HG02852 (cell line): ENCODE measurements at regions not wholly inside any gene's neighbourhood (a gene's known extent, or its start where the extent isn't known, plus 50 kb on each side); places are given as distances from the start of the nearest gene placed in this dataset.
A peak's percentile ranks its signal among the peaks of the same experiment; 100 is the strongest.

Experiments used
- ATAC-seq: cut with Tn5 transposase; IDR thresholded peaks from one replicate; pipeline ENCODE4 v1.9.1; 2021; ENCODE audit warnings: mild to moderate bottlenecking, moderate library complexity; ENCODE audit not compliant: unreplicated experiment

DNA sequence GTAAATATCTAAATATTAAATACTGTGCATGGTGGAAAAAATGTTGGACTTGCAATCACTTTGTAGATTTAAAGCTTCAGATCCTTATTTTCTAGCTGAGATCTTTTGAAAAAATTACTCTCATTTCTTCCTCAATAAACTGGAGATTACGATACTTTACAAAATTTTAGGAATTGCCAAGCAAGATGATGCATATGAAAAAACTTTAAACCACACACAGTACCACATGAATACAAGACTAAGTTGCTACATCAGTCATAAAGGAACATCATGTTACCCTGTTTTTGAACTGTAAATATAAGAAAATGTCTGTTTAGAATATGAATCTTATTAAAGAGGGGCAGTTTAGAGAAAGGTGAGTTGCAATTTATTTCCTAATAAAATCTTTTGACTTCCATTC, 703.6 kb upstream of the NUDT12 start:
- ATAC-seq, result no peak

DNA sequence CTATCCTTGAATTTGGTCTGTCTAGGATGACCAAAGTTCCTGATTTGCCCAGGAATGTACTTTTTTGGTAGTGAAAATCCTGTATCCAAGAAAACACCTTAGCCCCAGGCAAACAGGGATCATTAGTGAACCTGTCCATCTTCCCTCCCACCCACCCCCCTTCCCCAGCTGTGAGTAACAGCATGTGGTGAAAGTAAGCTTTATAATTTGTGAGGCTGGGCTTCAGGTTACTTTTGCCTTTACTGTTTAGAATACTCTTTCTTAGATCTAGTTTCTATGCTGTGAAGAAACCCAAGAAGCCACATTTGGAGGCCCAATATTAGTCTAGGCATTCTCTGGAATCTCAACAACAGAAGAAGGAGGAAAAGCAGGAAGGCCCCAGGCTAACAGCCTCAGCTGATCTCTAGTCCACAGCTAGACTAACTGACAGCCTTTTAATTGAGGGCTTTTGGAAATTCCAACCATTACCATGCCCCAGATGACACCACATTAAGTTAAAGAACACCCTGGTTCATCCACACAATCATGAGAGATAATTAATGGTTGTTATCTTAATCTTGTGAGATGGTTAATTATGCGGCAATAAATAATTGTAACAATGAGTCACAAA, 703.0 kb upstream of the NUDT12 start:
- no peak for ATAC-seq

- no peak for ATAC-seq
Observed at GRCh38 chr5:104247260-104247659, 684.7 kb upstream of the NUDT12 start.

DNA sequence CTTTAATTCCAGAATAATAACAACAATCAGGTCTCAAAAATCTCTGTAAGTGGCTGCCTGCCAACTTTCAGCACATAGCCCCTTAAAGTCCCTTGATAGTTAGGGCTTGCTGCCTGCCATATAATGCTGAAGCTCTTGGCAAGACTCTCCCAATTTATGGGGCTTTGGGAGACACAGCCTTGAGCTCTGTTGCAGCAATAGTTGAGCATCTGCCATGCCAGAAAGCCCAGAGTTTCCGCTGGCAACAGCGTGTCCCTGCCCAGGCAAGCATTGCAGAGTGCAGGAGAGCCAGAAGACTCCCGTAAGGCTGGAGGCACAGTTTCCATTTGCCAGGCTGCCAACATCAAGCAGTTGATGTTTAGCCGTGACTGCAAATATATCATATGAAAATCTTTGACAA, 678.5 kb upstream of the NUDT12 start:
- ATAC-seq, result no peak

DNA sequence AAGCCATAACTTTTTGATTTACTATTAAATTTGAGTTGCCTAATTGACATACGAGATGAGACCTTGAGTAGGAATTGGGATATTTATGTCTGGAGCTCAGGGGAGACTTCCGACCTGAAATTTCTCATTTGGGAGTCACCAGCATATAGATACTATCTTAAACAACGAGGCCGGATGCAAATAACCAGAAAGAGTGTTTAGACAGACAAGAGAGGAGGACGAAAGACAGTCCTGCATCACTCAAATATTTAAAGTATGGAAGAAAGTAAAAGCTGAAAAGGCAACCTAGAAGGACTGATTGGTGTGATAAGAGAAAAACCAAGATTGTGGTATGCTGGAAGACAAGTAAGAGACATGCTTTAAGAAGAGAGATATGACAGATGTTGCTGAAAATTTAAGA, 675.0 kb upstream of the NUDT12 start:
- ATAC-seq, result no peak

DNA sequence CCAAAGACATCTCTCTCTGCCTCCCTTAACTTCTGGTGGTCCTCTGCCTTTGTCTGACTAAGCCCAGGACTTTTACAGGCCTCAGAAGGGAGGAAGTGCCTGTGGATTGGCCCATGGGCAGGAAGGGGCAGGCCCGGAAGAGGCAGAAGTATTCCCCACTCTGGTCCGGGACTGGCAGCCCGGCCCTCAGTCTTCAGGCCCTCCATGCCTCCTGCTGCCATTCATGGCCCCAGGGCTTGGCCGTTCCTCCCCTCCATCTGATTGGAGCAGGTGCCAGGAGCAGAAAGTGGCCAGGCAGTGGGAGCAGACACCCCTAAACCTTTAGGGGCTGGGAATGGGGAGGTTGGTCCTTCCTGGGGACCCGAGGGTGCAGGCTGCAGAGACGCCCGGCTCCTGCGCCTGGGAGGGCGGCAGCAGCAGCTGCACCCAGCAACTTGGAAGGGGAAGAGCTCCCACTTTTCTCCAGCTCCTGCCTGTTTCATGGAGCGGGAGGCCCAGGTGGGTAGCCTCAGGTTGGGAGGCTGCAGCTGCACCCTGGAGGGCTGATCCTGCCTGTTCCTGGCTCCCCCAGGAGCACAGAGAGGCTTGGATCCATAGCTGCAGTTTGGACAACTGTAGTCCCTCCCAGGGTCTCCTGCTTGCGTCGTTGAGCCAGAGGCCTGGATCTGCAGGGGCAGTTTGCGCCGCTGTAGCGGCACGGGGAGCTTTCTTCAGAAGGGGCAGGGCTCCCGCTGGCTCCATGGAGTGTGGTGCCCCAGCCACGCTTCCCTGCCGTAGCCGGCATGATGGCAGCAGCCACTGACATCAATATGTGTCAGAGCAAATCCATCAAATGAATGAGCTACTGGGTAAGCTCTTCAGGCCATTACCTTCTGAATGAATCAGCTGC, 661.5 kb upstream of the NUDT12 start:
- no peak for ATAC-seq

DNA sequence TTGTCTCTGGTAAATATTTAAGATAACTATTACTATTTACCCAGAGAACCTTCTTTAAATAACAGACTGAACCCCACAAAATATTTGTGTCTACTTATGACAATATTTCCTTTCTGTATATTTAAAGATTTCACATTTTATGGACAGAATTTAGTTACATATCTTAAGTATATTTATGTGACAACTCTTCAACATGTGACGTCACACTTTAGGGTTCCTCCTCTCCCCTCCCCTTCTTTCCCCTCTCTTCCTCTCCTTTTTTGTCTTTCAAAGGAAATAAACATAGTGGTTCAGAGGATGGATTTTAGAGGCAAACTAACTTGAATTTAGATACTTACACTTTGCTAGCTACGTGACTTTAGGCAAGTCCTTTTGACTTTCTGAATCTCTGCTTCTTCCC, 655.6 kb upstream of the NUDT12 start:
- no peak for ATAC-seq

- ATAC-seq, result no peak
Observed at GRCh38 chr5:104213216-104213615, 650.6 kb upstream of the NUDT12 start.

- no peak for ATAC-seq
Observed at GRCh38 chr5:104199771-104200170, 637.2 kb upstream of the NUDT12 start.

DNA sequence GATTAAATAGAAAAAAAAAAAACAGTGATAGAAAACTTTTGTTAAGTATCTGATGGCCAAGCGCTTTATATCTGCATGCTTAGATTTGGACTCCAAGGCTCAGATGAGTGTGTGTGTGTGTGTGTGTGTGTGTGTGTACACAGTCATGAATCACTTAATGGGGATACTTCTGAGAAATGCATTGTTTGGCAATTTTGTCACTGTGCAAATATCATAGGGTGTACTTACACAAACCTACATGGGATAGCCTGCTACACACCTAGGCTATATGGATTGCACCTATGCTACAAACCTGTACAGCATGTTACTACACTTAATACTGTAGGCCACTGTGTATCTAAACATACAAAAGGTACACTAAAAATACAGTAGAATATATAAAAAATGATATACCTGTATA, 635.6 kb upstream of the NUDT12 start:
- ATAC-seq, result no peak

DNA sequence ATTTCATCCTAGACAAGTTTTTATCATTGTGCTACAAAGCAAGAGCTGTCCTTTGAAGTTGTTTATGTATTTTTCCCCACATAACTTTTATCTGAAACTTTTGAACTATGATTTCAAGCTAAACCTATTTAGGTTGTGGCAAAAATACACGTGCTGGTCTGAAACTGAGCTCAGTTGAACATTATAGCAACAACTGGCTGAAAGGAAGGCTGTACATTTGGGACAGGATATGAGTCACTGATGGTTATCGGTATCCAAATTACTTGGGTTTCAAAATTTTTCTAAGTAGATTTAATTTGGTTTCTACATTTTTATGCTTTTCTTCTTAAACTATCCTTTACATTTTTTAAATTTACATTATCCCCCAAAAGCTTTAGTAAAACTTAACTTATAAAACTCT, 627.3 kb upstream of the NUDT12 start:
- ATAC-seq, result no peak

- ATAC-seq, result no peak
Observed at GRCh38 chr5:104189031-104189430, 626.4 kb upstream of the NUDT12 start.

GRCh38 chr5:104187656-104188055, 625.1 kb upstream of the NUDT12 start:
- no peak for ATAC-seq

- no peak for ATAC-seq
Observed at GRCh38 chr5:104186510-104186909, 623.9 kb upstream of the NUDT12 start.

DNA sequence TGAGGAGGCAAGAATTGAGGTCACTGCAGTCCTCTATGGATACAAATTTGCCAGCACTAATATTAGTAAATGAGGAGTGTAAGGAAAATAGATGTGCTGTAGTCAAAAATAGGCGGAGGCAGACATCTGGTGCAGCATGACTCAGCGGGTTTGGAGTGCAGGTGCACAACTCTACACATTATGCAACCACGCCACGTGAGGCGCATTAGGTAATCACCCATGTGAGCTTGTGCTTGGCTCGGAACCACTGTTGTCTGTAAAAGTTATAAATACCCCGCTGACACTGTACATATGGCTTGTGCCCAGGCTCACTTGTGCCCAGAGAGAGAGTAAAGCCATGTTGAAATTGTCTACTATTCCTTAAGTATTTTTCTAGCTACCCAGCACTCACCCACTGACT, 623.5 kb upstream of the NUDT12 start:
- no peak for ATAC-seq

DNA sequence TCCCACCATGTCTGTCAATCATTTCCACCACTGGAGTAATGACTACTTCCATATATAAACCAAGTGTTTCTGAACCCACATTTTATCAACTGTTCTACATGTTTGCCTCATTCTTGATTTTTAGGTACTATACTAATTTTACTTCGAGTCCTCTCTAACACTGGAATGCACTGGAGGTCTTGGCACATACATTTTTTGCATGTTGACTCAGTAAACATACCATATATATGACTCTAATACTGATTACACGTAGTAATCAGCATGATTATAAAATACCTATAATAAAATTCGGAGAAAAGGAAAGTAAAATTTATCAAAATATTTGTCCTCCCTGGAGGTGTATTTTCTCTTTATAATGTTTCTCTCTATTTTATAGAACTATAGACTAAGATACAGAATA, 621.7 kb upstream of the NUDT12 start:
- ATAC-seq, result no peak

- ATAC-seq, result peak; percentile 94
Observed at GRCh38 chr5:104178829-104179456, 616.4 kb upstream of the NUDT12 start.

DNA sequence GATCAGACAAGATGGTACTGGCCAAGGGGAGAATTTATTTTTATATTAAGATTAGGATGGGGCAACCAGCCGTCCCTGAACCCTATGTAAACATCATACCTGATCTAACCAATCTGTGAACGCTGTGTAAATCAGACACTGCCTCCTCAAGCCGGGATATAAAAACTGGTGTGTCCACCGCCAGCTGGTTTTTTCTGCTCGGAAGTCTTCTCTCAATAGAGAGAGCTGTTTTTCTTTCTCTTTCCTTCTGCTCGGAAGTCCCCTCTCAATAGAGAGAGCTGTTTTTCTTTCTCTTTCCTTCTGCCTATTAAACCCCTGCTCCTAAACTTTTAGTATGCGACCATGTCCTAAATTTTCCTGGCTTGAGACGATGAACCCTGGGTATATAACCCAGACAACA, 615.5 kb upstream of the NUDT12 start:
- ATAC-seq, result no peak

DNA sequence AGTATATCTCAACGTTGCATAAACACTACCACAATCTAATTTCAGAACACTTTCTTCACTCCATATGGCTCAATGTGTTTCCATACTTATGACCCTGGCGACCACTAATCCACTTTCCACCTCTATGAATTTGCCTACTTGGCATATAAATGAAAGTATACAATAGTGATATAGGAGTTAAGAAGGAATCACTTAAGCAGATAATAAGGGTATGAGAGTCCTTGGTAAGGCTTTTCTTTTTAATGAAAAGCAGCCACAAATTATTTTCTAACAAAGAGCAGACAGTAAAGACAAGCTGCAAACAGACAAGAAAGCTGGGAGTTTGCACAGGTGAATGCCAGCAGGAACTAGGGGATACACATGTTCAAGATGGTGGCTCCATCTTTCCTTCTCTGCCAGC, 615.1 kb upstream of the NUDT12 start:
- no peak for ATAC-seq

DNA sequence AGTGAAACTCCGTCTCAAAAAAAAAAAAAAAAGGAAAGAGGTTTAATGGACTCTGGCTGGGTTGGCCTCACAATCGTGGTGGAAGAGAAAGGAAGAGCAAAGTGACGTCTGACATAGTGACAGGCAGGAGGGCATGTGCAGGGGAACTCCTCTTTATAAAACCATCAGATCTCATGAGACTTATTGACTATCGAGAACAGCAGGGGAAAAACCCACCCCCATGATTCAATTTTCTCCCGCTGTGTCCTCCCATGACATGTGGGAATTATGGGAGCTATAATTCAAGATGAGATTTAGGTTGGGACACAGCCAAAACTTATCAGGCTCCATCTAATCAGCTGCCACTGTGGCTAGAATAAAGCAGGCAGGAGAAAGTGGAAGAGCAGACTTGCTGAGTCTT, 610.4 kb upstream of the NUDT12 start:
- no peak for ATAC-seq

DNA sequence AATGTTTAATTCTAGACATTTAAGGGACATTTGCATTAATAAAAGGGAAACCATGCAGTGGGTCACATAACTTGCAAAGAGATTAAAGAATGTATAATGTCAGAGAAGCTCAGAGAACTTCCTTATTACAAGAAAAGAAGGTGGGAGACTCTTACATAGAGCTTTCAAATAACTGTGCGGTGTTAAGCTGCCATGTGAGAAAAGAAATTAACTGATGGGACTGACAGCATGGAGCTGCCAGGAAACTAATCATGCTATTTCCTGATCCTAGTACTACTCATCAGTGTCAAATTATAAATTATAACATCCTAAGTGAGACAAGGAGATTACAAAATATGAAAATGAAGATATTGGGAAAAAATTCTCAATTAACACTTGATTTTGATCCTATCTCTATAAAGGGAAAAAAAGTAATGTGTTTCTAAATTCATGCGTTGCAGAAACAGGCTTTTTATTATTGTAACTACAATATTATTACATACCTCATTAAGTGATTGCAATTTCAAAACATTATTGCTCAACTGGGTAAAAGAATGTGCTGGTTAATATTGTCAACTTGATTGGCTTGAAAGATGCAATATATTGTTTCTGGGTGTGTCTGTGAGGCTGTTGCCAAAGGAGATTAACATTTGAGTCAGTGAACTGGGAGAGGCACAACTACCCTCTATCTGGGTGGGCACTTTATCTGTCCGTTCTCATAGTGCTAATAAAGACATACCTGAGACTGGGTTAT, 609.5 kb upstream of the NUDT12 start:
- no peak for ATAC-seq
